CD4-positive, alpha-beta T cell treated with Interleukin-17A for 1 hour (primary cell): ENCODE measurements at regions not wholly inside any gene's neighbourhood (a gene's known extent, or its start where the extent isn't known, plus 50 kb on each side); places are given as distances from the start of the nearest gene placed in this dataset.
"Not testable (repeated sequence)": the region's sequence is repeated elsewhere in the genome, so short reads cannot be mapped to it uniquely, and the experiment has no call there.

Experiments
- DNase-seq: peaks from one replicate; pipeline ENCODE4 v3.0.0-alpha.2; 2020

DNA sequence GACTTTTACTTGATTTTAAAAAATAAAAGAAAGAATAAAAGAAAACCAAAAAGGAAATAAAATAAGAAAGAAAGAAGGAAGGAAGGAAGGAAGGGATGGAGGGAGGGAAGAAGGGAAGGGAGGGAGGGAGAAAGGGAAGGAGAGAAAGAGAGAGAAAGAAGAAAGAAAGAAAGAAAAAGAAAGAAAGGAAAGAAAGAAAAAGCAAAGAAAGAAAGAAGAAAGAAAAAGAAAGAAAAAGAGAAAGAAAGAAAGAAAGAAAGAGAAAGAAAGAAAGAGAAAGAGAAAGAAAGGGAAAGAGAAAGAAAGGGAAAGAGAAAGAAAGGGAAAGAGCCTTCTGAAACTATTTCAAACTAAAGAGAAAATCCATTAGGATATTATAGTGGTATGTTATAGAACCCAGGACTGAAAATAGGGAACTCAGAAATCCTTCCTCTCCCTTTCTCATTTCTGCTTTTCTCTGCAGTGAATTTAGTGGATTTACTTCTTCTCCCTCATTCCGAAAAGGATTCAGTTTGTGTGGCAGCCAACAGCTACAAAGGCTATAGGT, 414.7 kb upstream of the CCNG1 start:
- DNase-seq = no peak

DNA sequence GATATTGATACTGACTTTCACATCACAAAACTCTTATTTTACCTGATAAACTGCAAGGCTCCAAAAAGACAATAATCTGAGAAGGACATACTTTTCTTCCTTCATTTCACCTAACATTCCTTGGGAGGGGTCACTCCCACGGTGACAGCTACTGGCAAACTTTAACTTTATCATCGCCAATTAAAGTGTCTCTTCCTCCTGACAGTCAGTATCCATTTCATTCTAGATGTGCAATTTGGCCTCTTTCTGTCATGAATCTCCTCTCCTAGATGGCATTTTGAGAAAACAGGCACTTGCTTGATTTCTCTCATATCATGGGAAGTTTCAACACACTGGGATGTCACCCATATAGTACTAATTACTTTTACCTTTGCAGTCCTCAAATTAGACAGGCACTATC, 413.5 kb upstream of the CCNG1 start:
- no peak for DNase-seq

DNA sequence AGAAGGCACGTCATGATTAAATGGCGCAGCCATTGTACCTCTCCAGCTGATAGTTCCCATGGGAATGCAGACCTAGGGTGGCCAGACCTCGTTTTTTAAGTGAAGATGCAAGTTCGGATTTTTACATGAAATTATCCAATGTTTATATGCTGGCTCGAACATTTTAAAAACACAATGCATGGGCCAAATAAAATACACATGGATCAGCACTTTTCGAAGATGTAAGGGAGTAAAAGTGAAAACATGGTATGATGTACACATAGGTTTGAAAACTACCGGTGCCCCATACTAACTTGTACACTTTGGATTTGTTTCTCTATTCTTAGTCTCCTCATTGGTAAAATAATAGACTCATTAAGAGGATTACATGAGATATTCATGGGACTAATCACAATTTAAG, 412.5 kb upstream of the CCNG1 start:
- DNase-seq = no peak

DNA sequence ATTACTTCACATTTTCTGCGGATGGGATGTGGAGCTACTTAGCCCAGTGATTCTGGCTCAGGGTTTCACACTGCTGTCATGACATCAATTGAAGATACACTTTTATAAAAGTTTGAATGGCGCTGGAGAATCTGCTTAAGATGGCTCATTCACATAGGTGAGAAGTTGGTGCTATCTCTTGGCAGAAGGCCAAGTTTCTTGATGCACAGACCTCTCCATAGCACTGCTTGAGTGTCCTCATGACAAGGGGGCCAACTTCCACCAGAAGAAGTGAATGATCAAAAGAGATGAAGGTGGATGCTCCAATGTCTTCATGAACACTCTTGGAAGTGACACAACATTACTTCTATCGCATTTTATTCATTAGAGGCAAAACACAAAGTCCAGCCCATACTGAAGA, 403.7 kb upstream of the CCNG1 start:
- no peak for DNase-seq

DNA sequence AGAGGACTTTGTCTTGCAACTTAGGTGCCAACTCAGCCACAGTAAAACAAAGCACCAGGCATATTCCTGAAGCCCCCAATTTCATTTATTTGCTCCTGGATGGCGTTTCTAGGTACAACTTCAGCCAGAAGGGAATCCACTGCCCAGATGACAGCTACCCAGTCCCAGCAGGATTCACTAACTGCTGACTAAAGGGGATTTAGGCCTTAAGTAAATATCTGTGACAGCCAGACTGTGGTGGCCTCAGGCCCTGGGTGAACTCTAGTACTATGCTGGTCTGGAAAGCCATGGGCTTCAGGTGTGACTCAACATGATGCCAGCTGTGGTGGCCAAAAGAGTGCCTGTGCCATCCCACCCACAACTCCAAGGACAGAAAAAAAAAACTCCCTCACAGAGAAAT, 396.1 kb upstream of the CCNG1 start:
- no peak for DNase-seq

DNA sequence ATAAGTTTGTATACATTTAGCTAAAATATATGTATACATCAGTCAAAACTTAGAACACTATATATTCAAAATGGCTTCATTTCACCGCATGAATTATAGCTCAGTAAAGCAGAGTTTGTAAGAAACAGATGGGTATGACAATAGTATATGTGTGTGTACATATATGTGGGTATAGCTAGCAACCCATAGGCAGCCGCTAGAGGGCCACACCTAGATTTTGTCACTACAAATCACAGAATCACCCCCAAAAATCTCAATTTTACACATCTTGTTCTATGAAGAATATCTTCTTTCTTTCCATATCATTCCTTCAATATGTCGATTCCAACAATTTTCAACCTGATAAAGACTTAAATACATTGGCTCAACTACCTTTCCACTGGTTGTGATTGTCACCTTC, 357.8 kb upstream of the CCNG1 start:
- DNase-seq = no peak

DNA sequence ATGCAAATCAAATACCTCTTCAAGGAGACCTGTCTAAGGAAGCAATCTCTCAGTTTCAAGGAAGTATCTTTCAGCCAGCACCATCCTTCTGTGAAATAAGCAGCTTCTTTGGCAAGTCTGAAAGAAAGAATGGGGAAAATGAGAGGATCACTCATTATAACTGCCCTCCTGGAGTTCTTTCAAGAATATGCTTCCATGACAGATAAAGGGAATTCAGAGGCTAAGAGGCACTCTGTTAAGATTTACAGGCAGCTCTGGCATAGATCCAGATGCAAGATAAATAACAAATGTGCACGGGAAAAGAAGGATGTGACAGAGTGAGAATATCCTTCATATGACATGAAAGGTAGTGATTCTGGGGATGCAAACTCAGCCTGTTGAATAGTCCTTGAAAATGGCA, 348.2 kb upstream of the CCNG1 start:
- no peak for DNase-seq

DNA sequence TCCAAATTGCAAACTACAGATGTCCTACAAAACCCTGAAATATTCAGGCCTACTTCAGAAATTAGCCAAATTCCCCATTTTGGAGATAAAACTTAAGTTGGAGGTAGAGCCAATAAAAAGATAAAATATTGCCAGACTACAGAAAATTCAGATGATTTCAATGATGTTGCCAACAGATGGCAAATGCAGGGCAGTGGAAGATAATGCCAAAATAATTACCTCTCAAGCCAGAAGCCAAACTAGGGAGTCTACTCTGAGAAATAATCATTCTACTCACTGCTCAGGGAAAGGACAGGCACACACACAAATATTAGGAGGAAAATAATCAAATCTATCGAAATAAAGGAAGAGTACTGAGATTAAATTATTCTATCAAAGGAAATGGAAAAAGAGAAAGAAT, 347.5 kb upstream of the CCNG1 start:
- DNase-seq = no peak

DNA sequence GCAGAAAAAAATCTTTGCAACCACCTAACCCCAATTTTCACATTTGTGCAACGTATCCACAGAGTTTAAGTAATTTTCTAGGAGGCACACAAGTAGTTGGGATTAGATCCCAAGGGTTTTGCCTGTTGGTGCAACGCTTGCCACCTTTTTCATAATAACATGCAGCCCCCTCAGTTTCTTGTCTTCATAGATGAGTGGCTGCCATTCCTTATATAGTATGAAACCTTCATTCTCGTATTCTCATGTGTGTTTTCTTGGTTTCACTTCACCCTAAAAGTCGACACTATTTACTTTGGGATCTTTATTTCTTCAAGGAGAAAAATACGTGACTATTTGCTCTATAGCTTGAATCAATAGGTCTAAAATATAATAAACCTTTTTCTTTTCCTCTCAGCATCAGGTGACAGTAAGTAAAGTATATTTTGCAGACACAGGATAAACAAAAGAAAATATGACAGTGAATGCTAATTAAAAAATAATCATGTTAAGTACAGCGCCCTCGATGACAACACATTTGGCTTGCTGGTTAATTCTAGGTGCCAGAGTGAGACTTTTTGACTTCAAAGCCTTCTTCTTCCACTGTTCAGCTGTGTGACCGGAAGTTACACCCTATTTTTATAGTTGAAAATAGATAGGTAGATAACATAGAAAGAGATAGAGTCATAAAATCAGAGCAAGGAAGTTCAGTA, 342.8 kb upstream of the CCNG1 start:
- no peak for DNase-seq

DNA sequence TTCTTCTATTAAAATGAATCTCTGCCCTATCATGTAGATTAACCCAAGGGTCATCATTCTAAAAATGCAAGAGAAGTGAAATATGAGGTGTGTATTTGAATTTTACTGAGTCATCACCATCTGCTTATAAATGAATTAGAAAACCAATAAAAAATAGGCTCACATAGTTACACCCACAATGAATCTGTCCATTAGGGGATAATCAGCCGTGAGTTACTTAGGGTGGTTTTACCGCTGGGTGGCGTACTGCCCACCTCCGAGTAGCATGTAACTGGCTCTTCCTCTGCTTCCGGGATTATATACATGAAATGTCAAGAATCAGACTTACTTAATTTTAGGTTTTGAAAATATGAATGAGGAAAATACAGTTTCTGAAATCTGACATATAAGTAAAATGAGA, 332.9 kb upstream of the CCNG1 start:
- DNase-seq = no peak

DNA sequence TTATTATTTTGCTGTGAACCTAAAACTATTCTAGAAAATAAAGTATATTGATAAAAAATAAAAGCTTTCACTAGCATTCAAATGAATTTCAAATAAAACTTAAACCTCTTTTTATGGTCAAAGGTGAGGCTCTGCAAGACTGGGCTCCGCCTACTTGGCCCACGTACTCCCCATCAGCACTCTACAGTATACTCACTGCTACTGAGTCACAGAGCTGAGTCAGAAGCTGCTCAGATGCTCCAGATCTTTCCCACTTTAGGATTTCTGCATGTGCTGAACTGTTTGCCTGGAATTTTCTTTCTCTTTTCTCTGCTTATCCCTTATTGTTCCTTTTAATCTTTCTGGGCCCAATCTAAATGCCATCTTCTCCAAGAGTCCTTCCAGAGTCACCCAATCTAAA, 331.9 kb upstream of the CCNG1 start:
- DNase-seq = no peak

DNA sequence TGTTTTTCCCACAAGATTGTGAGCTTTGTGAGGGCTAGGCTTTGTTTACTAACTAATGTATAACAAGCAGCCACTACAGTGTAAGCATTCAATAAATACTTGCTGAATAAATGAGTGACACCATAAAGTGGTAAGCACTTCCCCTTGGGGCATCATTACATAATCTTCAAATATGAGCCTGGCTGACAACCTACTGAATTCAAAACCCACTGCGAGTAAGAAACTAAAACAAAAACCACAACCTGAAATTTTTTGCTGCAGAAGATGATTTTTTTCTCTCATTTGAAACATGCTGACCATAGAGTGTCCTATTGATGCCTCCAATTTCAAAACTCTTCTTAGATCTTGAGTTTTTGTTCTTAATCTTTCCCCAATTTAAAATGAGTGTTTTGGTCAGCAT, 331.3 kb upstream of the CCNG1 start:
- DNase-seq = no peak

DNA sequence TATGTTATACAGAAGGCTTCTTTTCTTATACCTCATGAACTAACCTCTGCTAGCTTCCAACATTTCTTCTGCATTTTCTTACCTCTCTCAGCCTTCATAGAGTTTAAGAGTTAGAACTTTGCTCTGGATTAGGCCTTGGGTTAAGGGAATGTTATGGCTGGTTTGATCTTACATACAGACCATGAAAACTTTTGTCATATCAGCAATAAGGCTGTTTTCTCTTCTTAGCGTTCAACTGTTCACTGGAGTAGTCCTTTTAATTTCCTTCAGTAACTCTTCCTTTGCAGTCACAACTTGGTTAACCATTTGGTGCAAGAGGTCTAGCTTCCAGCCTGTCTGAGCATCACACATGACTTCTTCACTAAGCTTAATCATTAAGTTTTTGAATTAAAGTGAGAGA, 329.0 kb upstream of the CCNG1 start:
- no peak for DNase-seq

DNA sequence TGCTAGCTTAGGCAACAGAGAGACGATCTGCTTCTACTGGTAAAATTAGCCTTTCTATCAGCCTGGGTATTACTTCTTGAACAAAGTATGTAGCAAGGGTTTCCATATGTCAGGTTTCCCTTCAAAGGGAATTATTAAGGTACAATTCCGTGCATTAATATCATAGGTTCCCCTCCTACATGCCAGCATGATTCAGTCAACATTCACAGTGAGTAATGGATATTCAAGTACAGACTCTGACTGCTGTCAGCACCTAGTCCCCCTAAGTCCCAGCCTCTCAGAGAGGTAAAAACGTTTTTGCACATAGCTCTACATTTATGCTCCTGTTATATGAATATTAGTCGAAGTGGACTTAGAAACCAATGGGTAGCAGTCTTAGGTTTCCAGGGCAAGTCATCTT, 322.4 kb upstream of the CCNG1 start:
- no peak for DNase-seq

DNA sequence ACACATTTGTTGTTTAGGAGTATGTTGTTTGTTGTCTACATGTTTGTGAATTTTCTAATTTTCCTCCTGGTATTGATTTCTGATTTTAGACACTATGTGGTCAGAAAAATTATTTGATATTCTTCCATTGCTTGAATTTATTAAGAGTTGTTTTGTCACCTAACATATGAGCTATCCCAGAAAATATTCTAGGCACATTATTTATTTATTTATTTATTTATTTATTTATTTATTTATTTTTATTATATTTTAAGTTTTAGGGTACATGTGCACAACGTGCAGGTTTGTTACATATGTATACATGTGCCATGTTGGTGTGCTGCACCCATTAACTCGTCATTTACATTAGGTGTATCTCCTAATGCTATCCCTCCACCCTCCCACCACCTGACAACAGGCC, 320.8 kb upstream of the CCNG1 start:
- not testable (repeated sequence) for DNase-seq

DNA sequence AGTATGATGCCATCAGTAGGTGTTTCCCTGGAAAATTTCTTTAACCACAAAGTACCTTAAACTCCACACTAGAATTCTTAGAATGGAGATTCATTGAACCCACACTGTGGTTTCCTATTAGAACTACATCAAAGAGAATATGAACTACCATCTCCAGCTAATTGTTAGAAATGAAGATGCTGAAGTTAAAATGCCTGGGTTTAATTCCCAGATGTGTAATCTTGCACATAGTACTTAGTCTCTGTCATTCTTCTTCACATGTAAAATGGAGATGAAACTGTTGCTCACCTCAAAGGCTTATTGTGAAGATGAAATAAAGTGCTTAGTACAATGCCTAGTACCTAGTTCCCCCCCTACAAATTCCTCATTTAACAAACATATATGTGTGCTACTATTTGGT, 303.3 kb upstream of the CCNG1 start:
- DNase-seq = no peak

DNA sequence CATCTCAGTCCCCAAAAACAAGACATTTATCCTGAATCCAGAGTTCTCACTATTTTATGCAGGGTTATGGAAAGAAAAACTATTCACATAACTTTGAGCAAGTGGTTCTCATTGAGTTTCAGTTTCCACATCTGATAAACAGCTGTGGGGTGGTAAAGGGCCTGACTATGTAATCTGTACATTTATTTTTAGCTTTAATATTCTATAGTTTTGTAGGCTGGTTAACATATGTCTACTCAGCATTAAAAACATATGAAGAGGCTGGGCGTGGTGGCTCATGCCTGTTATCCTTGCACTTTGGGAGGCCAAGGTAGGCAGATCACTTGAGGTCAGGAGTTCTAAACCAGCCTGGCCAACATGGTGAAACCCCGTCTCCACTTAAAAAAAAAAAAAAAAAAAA, 301.5 kb upstream of the CCNG1 start:
- DNase-seq = no peak

DNA sequence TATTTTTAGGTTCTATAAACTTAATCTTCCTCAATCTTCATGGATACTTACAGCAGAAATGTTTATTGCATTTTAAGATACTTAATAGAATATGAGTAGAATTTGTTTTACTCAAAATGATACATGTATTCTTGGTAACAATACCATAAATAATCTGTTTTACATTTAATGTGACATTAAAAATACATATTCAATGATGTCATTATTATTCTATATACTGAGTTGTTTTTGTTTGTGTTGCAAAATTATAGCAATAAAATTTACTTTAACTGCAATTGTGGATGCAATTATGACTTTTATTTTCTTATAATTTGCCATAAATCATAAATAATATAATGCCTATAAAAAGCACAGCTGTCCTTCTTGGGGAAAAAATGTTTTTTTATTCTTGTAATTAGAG, 275.9 kb upstream of the CCNG1 start:
- DNase-seq = no peak

DNA sequence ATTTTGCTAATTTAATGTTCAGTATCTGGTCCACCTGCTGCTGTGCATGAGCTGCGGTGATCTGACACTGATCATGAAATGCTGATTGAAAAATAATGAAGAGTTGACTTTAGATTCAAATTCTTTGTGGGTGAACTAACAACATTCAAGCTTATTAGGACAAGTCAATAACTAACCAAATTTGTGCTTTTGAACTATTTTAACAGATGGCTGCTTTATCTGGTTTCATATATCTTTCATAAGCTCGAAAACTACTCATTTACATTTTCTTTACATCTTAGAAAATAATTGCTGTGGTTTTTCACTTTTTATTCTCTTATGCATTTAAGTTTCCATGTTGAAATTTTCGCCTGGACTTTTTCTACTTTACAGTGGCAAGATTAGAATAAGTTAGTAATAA, 274.8 kb upstream of the CCNG1 start:
- DNase-seq = no peak

DNA sequence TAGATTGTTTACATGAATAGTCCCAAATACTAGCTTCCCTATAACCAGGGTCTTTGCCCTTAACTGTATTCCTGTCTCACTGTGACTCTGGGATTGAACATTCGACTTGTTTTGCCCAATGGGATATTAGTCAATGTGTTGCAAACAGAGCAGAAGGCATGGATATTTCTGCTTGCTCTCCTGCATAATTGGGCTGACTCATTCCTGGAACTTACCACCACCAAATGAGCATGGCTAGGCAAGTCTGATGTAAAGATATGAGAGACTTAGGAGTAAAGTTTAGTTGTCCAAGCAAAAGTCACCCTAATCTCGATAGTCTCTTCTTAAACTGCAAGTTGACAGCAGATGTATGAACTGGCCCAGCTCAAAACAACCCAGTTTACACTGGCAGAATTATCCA, 273.5 kb upstream of the CCNG1 start:
- no peak for DNase-seq

DNA sequence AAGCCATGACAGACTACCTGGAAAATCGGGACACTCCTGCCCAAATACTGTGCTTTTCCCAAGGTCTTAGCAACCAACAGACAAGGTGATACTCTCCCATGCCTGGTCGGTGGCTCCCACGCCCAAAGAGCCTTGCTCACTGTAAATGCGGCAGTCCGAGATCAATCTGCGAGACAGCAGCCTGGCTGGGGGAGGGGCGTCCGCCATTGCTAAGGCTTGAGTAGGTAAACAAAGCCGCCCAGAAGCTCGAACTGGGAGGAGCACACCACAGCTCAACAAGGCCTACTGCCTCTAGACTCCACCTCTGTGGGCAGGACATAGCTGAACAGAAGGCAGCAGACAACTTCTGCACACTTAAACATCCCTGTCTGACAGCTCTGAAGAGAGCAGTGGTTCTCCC, 272.1 kb upstream of the CCNG1 start:
- no peak for DNase-seq

DNA sequence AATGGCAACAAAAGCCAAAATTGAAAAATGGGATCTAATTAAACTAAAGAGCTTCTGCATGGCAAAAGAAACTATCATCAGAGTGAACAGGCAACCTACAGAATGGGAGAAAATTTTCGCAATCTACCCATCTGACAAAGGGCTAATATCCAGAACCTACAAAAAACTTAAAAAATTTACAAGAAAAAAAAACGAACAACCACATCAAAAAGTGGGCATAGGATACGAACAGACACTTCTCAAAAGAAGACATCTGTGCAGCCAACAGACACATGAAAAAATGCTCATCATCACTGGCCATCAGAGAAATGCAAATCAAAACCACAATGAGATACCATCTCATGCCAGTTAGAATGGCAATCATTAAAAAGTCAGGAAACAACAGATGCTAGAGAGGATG, 267.2 kb upstream of the CCNG1 start:
- not testable (repeated sequence) for DNase-seq

DNA sequence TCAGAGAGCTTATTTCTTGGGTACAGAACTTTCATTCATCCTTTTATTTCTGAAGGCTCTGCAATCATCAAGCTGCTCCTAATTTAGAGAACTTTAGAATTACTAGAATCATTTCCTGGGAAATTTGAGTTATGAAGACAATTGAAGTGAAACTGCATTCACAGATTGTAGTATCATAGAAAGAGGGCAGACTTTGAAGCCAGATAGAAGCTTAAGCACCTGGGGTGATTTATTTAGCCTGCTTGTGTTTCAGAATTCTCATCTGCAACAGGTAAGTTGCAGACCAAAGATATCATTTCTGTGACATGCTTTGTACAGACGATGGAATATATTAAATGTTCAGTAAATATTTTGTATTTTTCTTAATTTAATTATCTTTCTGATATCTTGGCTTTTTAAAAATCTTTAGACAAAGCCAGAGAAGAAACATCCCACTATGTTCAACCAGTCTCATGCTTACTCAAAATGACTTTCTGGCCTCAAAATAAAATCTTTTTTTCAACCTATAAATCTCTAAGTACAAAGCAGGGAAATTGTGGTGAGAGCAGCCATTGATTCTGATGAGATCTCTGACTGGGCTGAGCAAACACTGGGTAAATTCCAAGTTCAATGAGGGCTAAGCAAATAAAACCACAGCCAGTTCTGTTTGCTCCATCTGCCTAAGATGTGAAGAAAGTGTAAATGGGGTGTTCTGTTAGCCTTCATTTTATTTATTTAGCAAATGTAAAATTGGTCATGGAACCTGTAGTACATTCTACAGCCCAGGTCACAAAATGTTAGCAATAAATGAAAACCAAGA, 264.7 kb upstream of the CCNG1 start:
- DNase-seq = no peak

DNA sequence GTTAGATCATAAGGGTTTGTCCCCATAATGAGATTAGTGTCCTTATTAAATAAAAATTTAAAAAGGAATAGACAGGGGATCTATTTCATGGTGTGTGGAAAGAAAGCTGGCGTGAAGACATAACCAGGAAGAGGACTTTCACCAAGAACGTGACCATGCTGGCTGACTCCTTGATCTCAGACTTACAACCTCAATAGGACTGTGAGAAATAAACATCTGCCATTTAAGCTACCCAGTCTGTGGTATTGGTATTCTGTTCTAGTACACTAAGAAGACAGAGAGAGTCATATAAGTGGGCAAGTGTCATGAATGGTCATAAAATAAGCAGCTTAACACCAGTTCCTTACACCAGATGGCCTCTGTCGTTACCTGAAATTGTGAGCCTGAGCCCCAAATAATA, 259.4 kb upstream of the CCNG1 start:
- no peak for DNase-seq

DNA sequence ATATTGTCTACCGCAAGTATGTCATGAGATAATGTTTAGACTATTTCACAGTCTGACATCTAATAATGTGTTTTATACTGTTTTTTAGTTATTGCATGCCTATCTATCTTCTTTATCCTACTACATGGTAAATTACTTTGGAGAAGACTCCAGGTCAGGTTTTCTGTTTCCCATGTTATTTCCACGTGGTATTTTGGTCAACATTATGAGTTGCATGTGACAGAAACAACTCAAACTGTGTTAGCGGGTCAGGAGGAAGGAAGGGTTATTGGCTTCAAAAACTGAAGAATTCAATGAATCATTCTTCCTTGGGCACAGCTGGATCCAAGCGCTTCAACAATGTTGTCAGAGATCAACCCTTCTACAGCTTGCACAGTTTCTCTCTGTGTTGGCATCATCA, 252.1 kb upstream of the CCNG1 start:
- no peak for DNase-seq
